ENCODE measurements at regions not wholly inside any gene's neighbourhood (a gene's known extent, or its start where the extent isn't known, plus 50 kb on each side); places are given as distances from the start of the nearest gene placed in this dataset.

- H3K9me3 Mint-ChIP-seq, result peaks cover 28 to 31% of the 10 kb centered on the region in 2 experiments
- Histone ChIP-seq H3K9me3 (ENCODE audit: control insufficient read depth, low read depth, low read length) (peaks cover 20% of the 10 kb centered on the region), H4K91ac (ENCODE audit: insufficient read length, low read depth, low read length) (no peak overlapping the region), H3K4me2 (ENCODE audit: insufficient read depth, insufficient read length, low read length) (no peak overlapping the region), H3K23me2 (ENCODE audit: insufficient read length, low read depth, low read length, poor library complexity, severe bottlenecking) (no peaks in the 10 kb centered on the region), H3K4ac (ENCODE audit: low read depth, low read length) (no peak overlapping the region), H3T11ph (ENCODE audit: low read length) (no peak overlapping the region), H3K56ac (ENCODE audit: insufficient read length, low read depth, low read length) (no peak overlapping the region), H2BK12ac (ENCODE audit: insufficient read length, low read depth, low read length) (no peak overlapping the region), H3K14ac (ENCODE audit: insufficient read depth, low read length) (no peak overlapping the region), H2AFZ (ENCODE audit: low read length) (no peak overlapping the region), H2BK5ac (ENCODE audit: insufficient read length, low read length) (no peak overlapping the region), H3K79me1 (ENCODE audit: insufficient read depth, low read depth, low read length, poor library complexity, severe bottlenecking) (no peaks in the 10 kb centered on the region), H3K9ac (ENCODE audit: extremely low read depth, insufficient read length, low read length) (no peak overlapping the region), H2AK5ac (ENCODE audit: insufficient read length, low read length) (no peak overlapping the region), H3K18ac (ENCODE audit: insufficient read length, low read depth, low read length) (no peak overlapping the region), H4K20me1 (ENCODE audit: control insufficient read depth, insufficient read depth, insufficient read length) (no peaks in the 10 kb centered on the region), H3K4me1 (ENCODE audit: insufficient read depth, low read length) (no peaks in the 10 kb centered on the region), H3K79me2 (ENCODE audit: insufficient read depth, low read length) (no peaks in the 10 kb centered on the region), H2BK120ac (ENCODE audit: low read depth, low read length, poor library complexity, severe bottlenecking) (no peak overlapping the region), H2BK20ac (ENCODE audit: low read depth, low read length, poor library complexity, severe bottlenecking) (no peak overlapping the region), H3K23ac (ENCODE audit: insufficient read length, low read depth, low read length) (no peak overlapping the region), H4K8ac (replicated peaks; ENCODE audit: insufficient read length, low read depth, low read length) (no peak overlapping the region), H3K27ac (ENCODE audit: insufficient read length, low read depth, low read length) (no peak overlapping the region), H2BK15ac (ENCODE audit: low read depth, low read length) (no peak overlapping the region), H4K5ac (ENCODE audit: insufficient read length, low read depth, low read length) (no peak overlapping the region), H3K27me3 (ENCODE audit: insufficient read depth, low read length) (no peaks in the 10 kb centered on the region)
- H3K4me3 Mint-ChIP-seq, result no peak overlapping the region
- peaks cover 0 to 5% of the 10 kb centered on the region in 2 experiments; a peak in 2 of 4 replicates for H3K4me1 Mint-ChIP-seq
- no peak for DNase-seq
- no peak for TF ChIP-seq CTCF (conservative IDR thresholded peaks at IDR 0.05)
- H3K36me3 Mint-ChIP-seq (ENCODE audit: insufficient read depth in 1 of 3, low read depth in 3 of 3), result peaks cover 23 to 38% (median 25%) of the 10 kb centered on the region in 3 experiments
- no peak overlapping the region for H3K27ac Mint-ChIP-seq
- H3K27me3 Mint-ChIP-seq (ENCODE audit: low read depth), result no peaks in the 10 kb centered on the region; the same call in 1 of the 2 replicates
Observed at GRCh38 chr4:132228676-132229075, 920.4 kb upstream of the PCDH10 start.
